SU-DHL-6 (cell line): ENCODE measurements at regions not wholly inside any gene's neighbourhood (a gene's known extent, or its start where the extent isn't known, plus 50 kb on each side); places are given as distances from the start of the nearest gene placed in this dataset.

Experiments used
- EZH2phosphoT487 ChIP-seq: fragments of 200-600 bp; sonication (generic), shearing (Covaris generic); conservative IDR thresholded peaks from 2 replicates; pipeline ENCODE4 v1.6.1; 2018; ENCODE audit warnings: mild to moderate bottlenecking, antibody characterized with exemption, low read length, moderate library complexity, mixed read lengths
- TF ChIP-seq, protein P1 (sequence below): fragments of 200-600 bp; sonication (generic); IDR thresholded peaks from one replicate; pipeline ENCODE4 v1.5.1; 2017; ENCODE audit warnings: antibody characterized with exemption, mild to moderate bottlenecking, low read length, moderate library complexity; ENCODE audit not compliant: insufficient read depth, poor library complexity, severe bottlenecking

GRCh38 chr7:18407385-18407784, 88.2 kb upstream of the HDAC9 start:
- TF ChIP-seq, protein P1, sequence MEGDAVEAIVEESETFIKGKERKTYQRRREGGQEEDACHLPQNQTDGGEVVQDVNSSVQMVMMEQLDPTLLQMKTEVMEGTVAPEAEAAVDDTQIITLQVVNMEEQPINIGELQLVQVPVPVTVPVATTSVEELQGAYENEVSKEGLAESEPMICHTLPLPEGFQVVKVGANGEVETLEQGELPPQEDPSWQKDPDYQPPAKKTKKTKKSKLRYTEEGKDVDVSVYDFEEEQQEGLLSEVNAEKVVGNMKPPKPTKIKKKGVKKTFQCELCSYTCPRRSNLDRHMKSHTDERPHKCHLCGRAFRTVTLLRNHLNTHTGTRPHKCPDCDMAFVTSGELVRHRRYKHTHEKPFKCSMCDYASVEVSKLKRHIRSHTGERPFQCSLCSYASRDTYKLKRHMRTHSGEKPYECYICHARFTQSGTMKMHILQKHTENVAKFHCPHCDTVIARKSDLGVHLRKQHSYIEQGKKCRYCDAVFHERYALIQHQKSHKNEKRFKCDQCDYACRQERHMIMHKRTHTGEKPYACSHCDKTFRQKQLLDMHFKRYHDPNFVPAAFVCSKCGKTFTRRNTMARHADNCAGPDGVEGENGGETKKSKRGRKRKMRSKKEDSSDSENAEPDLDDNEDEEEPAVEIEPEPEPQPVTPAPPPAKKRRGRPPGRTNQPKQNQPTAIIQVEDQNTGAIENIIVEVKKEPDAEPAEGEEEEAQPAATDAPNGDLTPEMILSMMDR: no peak
- no peak for TF ChIP-seq EZH2phosphoT487
